Aorta (tissue), 5 donors: ENCODE measurements at regions not wholly inside any gene's neighbourhood (a gene's known extent, or its start where the extent isn't known, plus 50 kb on each side); places are given as distances from the start of the nearest gene placed in this dataset.

Source experiments
- ATAC-seq: fragments of 200-7000 bp; cut with Tn5 transposase; one replicate; pipeline ENCODE4 v1.9.1; 2022; ENCODE audit warnings: moderate library complexity; ENCODE audit not compliant: low FRiP score
- DNase-seq, 2 donors: peaks; one replicate each; pipeline ENCODE4 v3.0.0-alpha.2; 2020
- H3K27ac ChIP-seq, 2 donors: one replicate each; pipeline ENCODE4 v1.5.1; 2013; ENCODE audit warnings: low read length in 2 of 2, mild to moderate bottlenecking in 2 of 2, moderate library complexity in 2 of 2, control low read depth in 1 of 2, inconsistent platforms in 1 of 2, low read depth in 1 of 2
- H3K27me3 ChIP-seq, 2 donors: one replicate each; pipeline ENCODE4 v1.6.1; 2013; ENCODE audit warnings: control low read depth in 1 of 2, low read length in 1 of 2, mild to moderate bottlenecking in 1 of 2, moderate library complexity in 1 of 2; ENCODE audit not compliant: insufficient read depth in 2 of 2, control insufficient read depth in 1 of 2
- H3K36me3 ChIP-seq, 2 donors: one replicate each; pipeline ENCODE4 v1.6.1; 2013; ENCODE audit warnings: control low read depth in 1 of 2, low read length in 1 of 2, mild to moderate bottlenecking in 1 of 2; ENCODE audit not compliant: insufficient read depth in 2 of 2, control insufficient read depth in 1 of 2
- H3K4me1 ChIP-seq, 2 donors: one replicate each; pipeline ENCODE4 v1.6.1; 2013; ENCODE audit warnings: low read length in 2 of 2, control low read depth in 1 of 2, mild to moderate bottlenecking in 1 of 2, moderate library complexity in 1 of 2; ENCODE audit not compliant: insufficient read depth in 2 of 2, control insufficient read depth in 1 of 2
- H3K4me3 ChIP-seq, 2 donors: one replicate each; pipeline ENCODE4 v1.5.1; 2013; ENCODE audit warnings: low read length in 2 of 2, control low read depth in 1 of 2, mild to moderate bottlenecking in 1 of 2
- H3K9me3 ChIP-seq: one replicate; pipeline ENCODE4 v1.6.1; 2013; ENCODE audit warnings: mild to moderate bottlenecking, low read length; ENCODE audit not compliant: control insufficient read depth
- WGBS, 2 donors: extraction: QIAGEN DNeasy Blood & Tissue Kit; methylation state at CpG; one replicate each; pipeline ENCODE4 v1.1.7; 2013; 5-methylcytosine and 5-hydroxymethylcytosine counted together
- intact Hi-C, 2 donors: fragments of 100-400 bp; cut with DNase I; formaldehyde crosslinking; loops; one replicate each; pipeline versions ENCODE4 v1.14.2 to v1.15.0; 2022
- donor health status: healthy with polysubstance abuse.
- donor health status: Bipolar disorder and iron deficiency.
- donor health status: DM: no; HTN: no; CAD: no.
- donor health status: DM: no; HTN: no; CAD: no.
- donor health status: DM: yes; HTN: yes; CAD: no.

- Histone ChIP-seq H3K36me3 (no peaks in the 10 kb centered on the region), H3K27ac (no peak overlapping the region), H3K4me1 (no peaks in the 10 kb centered on the region), H3K27me3 (no peaks in the 10 kb centered on the region), H3K4me3 (no peak overlapping the region), H3K9me3 (no peaks in the 10 kb centered on the region)
- ATAC-seq (no peak), DNase-seq (peak in 1 of 2 donors; percentile 19)
- WGBS, 2 donors = 94 to 99% methylated on average over 8 of the region's 8 CpGs
- intact Hi-C loops = no loop called here
Observed at GRCh38 chr21:31536138-31536537, 123.4 kb upstream of the SOD1 start.

- WGBS, 2 donors = 79 to 96% methylated on average over 1 of the region's 1 CpG
- no peak overlapping the region for H3K27ac ChIP-seq
- ATAC-seq = no peak
- H3K27me3 ChIP-seq = no peaks in the 10 kb centered on the region
- intact Hi-C loops = no loop called here
- H3K9me3 ChIP-seq = no peaks in the 10 kb centered on the region
- H3K4me3 ChIP-seq = no peak overlapping the region
- H3K36me3 ChIP-seq = no peaks in the 10 kb centered on the region
- DNase-seq = no peak
- H3K4me1 ChIP-seq = no peaks in the 10 kb centered on the region
Observed at GRCh38 chr21:31531967-31532366, 127.5 kb upstream of the SOD1 start.

DNA sequence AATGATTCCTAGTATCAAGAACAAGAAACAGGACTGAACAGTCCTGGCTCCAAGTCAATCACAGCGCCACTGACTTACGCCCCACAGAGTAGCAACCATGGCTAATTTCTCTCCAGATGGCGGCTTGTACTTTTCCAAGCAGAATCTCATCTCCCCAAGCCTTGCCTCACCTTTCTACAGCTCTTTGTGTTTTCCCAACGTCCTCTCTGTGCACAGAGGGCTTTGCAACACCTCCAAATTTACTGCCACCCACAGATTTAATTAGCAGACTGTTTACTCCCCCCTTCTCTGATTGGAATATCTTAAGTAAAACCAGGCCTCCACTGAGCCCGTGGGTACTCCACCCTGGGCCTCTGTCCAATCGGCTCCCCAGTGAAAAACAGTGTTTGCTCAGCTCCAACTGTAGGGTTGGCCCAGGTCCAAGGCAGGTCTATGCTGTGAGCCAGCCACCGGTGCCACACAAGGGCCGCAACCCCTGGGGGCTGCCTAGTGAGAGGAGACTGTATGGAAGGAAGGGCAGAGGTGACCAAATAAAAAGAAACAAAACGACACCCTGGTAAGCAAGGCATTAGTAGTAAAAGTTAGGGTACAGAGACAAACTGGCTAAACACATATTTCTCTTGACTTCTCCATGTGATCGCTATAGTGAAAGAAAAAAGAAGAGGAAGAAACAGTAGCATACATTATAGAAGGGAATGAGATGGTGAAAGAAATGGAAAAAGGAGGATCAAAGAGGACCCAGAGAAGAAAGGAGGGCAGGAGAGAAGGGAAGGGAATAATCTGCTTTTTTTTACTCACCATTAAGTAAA is 128.4 kb upstream of the SOD1 start:
- DNase-seq (no peak), ATAC-seq (no peak)
- Histone ChIP-seq H3K9me3 (no peaks in the 10 kb centered on the region), H3K27me3 (no peaks in the 10 kb centered on the region), H3K4me3 (no peak overlapping the region), H3K4me1 (no peaks in the 10 kb centered on the region), H3K27ac (no peak overlapping the region), H3K36me3 (no peaks in the 10 kb centered on the region)
- intact Hi-C loops = no loop called here
- WGBS, 2 donors = 56 to 58% methylated on average over 10 of the region's 10 CpGs

DNA sequence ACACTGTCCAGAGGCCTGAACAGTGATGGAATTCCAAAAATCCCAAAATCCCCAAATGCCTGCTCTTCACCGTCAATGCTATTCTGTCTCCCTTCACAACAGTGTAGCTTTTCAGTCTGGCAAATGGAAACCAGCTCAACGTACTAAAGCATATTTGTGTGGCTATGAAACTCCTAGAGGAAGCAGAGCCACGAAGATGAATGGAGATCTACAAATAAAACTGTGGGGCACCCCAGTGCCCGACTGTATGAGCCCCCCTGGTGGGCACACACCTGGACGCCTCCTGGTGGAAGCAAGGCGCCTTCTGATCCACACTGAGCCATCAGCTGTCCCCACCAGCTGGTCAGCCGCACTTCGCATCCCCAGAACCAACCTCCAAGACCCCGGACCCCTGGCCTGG is 129.1 kb upstream of the SOD1 start:
- no peak for ATAC-seq
- intact Hi-C loops = no loop called here
- 71 to 73% methylated on average over 9 of the region's 9 CpGs for WGBS, 2 donors

GRCh38 chr21:31529406-31529805 is 130.1 kb upstream of the SOD1 start:
- Histone ChIP-seq H3K27ac (no peak overlapping the region), H3K4me1 (no peaks in the 10 kb centered on the region), H3K27me3 (no peaks in the 10 kb centered on the region), H3K4me3 (no peak overlapping the region), H3K9me3 (no peaks in the 10 kb centered on the region), H3K36me3 (no peaks in the 10 kb centered on the region)
- 55 to 56% methylated on average over 1 of the region's 1 CpG for WGBS, 2 donors
- no peak for ATAC-seq
- intact Hi-C loops = no loop called here
- no peak for DNase-seq

More for the DNA sequence above, 129.1 kb upstream of the SOD1 start:
- H3K27me3 ChIP-seq = no peaks in the 10 kb centered on the region
- no peaks in the 10 kb centered on the region for H3K36me3 ChIP-seq
- H3K4me1 ChIP-seq = no peaks in the 10 kb centered on the region
- H3K9me3 ChIP-seq = no peaks in the 10 kb centered on the region
- H3K27ac ChIP-seq = no peak overlapping the region
- no peak overlapping the region for H3K4me3 ChIP-seq
- no peak for DNase-seq

DNA sequence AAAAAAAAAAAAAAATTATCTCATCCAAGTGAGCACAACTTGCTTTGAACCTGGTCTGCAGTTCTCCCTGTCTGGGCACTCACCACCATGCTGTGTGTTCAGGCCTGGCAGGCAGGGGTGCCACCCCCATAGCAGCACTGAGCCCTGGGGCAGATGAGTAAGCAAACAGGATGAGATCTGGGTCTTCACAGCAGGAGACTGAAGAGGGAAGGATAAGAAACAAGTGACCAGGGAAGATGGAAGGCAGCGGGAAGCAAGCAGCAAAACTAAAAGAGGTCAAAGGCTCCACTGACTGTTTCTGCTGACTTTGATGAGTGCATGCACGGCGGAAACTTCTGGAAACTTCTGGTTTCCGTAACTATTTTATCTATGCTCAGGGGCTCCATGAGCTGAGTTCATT is 133.5 kb upstream of the SOD1 start:
- H3K9me3 ChIP-seq = no peaks in the 10 kb centered on the region
- H3K27me3 ChIP-seq = no peaks in the 10 kb centered on the region
- DNase-seq (no peak), ATAC-seq (no peak)
- no peak overlapping the region for H3K4me3 ChIP-seq
- no peak overlapping the region for H3K27ac ChIP-seq
- no peaks in the 10 kb centered on the region for H3K4me1 ChIP-seq
- WGBS, 2 donors = 75% methylated on average over 4 of the region's 4 CpGs
- no peaks in the 10 kb centered on the region for H3K36me3 ChIP-seq
- intact Hi-C loops = no loop called here

- 41 to 45% methylated on average over 4 of the region's 4 CpGs for WGBS, 2 donors
- no peak for ATAC-seq
Observed at GRCh38 chr21:31524140-31524539, 135.4 kb upstream of the SOD1 start.

DNA sequence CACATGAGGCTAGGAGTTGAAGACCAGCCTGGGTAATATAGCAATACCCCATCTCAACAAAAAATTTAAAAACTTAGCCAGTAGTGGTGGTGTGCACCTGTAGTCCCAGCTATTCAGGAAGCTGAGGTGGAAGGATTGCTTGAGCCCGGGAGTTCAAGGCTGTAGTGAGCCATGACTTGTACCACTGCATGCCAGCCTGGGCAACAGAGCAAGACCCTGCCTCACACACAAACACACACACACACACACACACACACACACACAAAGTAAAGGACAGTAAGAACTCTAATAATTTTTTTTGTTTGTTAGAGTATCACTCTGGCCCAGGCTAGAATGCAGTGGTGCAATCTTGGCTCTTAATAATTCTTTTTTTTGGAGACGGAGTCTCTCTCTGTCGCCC is 138.0 kb upstream of the SOD1 start:
- intact Hi-C loops = no loop called here

More at GRCh38 chr21:31524140-31524539, 135.4 kb upstream of the SOD1 start:
- Histone ChIP-seq H3K27me3 (no peaks in the 10 kb centered on the region), H3K9me3 (no peaks in the 10 kb centered on the region), H3K4me1 (no peaks in the 10 kb centered on the region), H3K4me3 (no peak overlapping the region), H3K36me3 (no peaks in the 10 kb centered on the region), H3K27ac (no peak overlapping the region)
- no peak for DNase-seq
- intact Hi-C loops = no loop called here

GRCh38 chr21:31520561-31521098 is 138.9 kb upstream of the SOD1 start:
- DNase-seq (peak in 1 of 2 donors; percentile 5), ATAC-seq (no peak)
- no peaks in the 10 kb centered on the region for H3K36me3 ChIP-seq
- no peaks in the 10 kb centered on the region for H3K9me3 ChIP-seq
- no peaks in the 10 kb centered on the region for H3K4me1 ChIP-seq
- intact Hi-C loops = no loop called here
- H3K4me3 ChIP-seq = no peak overlapping the region
- H3K27ac ChIP-seq = no peak overlapping the region
- H3K27me3 ChIP-seq = no peaks in the 10 kb centered on the region
- 26 to 32% methylated on average over 8 of the region's 8 CpGs for WGBS, 2 donors

More for the DNA sequence above, 138.0 kb upstream of the SOD1 start:
- Histone ChIP-seq H3K4me3 (no peak overlapping the region), H3K9me3 (no peaks in the 10 kb centered on the region), H3K36me3 (no peaks in the 10 kb centered on the region), H3K27me3 (no peaks in the 10 kb centered on the region), H3K27ac (no peak overlapping the region), H3K4me1 (no peaks in the 10 kb centered on the region)
- ATAC-seq (no peak), DNase-seq (peak in 1 of 2 donors; percentile 25)
- 85 to 87% methylated on average over 3 of the region's 3 CpGs for WGBS, 2 donors
